Cerebellar cortex (tissue), 1 donor: ENCODE measurements at regions not wholly inside any gene's neighbourhood (a gene's known extent, or its start where the extent isn't known, plus 50 kb on each side); places are given as distances from the start of the nearest gene placed in this dataset.

Experiments used
- DNase-seq: peaks from one replicate; pipeline ENCODE4 v3.0.0-alpha.2; 2015; ENCODE audit warnings: low spot score

GRCh38 chr16:50955311-50955710 lies 195.8 kb downstream of the SALL1 start:
- no peak for DNase-seq

GRCh38 chr16:50954469-50954868 lies 196.6 kb downstream of the SALL1 start:
- DNase-seq, result no peak

DNA sequence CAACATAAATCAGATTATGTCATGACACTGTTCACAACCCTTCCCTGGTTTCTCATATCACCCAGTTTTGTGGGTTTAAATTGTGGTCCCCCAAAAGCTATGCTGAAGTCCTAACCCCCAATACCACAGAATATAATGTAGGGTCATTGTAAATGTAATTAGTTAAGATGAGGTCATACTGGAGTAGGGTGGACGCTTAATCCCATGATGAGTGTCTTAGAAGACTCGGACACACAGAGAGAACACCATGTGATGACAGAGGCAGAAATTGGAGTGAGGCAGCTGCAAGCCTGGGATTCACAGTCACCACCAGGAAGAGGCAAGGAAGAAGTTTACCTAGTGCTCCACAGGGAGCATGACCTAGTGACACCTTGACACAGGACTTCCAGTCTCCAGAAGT lies 197.8 kb downstream of the SALL1 start:
- DNase-seq, result no peak

GRCh38 chr16:50950955-50951354 lies 200.1 kb downstream of the SALL1 start:
- DNase-seq, result no peak

DNA sequence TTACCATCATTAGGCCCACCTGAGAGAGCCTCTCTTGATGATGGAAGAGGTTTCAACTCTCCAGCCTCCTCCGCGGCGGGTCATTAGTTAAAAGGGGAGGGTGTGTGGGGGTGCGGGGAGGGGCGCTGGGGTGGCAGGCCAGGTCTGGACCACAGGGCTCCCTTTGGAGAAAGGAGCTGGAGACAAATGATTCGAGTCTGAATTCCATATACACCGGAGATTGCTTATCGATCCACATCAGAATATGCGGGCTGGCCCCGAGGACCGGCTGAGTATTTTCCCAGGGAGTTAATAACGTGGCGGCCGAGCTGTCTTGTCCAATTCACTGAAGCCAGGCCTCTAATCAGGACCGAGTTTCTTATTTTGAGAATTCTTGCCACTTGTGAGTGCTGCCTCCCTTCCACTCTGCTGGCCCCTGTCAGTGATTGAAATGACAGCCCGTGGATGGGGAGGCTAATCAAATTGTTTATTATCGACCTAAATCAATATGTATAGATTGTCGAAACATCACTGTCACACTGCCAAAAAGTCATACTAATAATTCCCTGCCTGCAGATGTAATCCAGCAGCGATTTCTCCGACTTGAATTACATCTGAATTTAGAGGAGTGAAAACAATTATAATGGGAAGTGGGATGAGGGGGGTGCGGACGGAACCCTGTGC lies 202.7 kb downstream of the SALL1 start:
- DNase-seq, result no peak

- DNase-seq, result no peak
Observed at GRCh38 chr16:50947826-50948225, 203.2 kb downstream of the SALL1 start.

DNA sequence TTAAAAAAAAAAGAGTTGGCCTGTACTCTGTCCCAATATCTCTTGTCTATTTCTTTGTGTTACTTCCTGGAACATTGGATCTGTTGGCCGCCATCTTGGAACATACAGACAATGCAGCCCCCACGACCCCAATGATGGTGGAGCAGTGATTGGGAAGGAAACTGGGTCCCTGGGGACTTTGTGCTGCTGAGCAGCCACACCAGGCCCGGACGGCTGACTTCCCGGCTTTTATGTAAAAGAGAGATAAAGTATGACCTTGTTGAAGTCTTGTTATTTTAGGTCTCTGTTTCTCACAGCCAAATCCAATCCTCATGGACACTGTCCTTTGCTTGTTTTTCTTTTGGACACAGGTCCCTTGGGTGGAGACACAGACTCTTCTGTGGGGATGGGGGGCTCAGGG lies 204.5 kb downstream of the SALL1 start:
- no peak for DNase-seq

DNA sequence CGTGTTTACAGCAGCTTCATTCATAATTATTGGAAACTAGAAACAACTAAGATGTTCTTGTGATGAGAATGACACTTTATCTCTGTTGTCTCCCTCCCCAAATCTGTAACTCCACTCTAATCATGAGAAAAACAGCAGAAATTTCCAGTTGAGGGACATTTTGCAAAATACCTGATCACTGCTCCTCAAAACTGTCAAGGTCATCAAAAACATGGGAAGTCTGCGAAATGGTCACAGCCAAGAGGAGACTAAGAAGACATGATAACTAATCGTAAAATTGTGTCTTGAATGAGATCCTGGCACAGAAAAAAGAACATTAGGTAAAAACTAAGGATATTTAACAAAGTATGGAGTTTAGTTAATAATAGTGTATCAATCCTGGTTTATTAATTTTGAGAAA lies 204.2 kb downstream of the CYLD start:
- DNase-seq, result no peak

GRCh38 chr16:50945171-50945570 lies 203.3 kb downstream of the CYLD start:
- no peak for DNase-seq

DNA sequence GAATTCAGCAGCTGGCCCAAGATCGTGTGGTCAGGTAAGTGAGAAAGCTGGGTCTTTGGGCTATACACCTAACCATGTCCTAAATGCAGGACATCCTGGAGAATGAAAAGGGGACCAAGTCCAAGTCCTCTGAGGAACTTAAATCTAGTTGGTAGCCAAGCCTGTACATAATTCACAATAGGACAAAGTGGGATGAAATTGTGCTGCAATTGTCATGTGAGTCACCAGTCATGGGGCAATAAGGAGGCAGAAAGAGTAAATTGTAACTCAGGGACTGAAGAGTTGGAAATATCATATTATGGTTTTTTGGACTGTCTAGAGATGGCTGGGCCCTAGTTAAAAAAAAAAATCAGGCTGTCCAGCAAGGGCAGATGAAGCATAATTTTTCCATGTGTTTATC lies 202.6 kb downstream of the CYLD start:
- no peak for DNase-seq

DNA sequence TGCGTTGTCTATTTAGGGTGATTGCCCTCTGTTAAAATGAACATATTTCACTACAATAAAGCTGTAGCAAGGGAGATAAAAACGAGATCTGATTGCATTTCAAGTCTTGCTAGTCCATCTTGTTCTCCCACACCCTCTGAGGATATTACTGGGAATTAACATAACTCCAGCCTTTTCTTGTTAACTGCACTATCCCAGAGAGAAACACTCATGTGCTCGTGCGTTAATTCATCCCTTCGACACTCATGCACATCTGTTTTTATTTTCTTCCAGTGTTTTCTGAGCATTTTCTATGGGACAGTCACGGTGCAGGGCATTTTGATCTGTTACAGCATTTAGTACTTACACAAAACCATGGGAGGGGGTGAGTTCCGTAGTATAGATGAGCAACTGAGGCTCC lies 202.1 kb downstream of the CYLD start:
- DNase-seq, result no peak

DNA sequence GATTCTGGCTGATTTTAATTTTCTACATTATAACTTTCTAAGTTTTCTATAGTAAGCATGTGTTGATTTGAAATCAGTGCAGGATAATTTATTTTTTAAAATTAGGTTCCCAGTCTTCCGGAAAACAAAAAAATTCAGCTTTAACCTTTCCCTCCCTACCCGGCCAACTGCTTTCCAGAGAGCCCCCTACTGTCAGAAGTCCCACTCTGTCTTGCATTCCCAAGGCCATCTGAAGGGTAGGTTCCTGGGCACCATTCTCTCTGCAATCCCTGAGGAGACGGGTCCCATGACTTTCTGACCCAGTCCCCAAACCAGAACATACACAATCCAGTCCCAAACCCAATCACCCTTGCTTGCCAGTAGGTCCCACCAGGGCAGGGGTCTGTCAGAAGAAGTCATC lies 200.3 kb downstream of the CYLD start:
- DNase-seq, result no peak

DNA sequence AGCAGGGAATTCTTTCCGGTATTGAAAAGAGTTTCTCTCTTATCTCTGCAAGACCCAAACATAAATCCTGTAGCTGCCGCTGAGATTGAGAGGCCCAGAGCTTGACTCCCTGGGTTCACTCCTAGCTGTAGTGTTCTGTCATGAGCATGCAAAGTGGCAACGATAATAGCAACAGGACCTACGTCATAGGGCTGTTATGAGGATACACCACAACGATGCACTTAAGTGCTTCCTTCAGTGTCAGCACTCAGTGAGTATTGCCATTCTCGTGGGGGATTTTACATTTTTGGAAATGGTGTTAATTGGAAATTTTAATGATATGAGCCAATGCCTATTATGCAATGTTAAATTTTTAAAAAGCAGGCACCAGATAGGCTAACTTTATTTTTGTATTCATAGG lies 199.8 kb downstream of the CYLD start:
- DNase-seq, result no peak

- DNase-seq, result no peak
Observed at GRCh38 chr16:50940275-50940854, 198.5 kb downstream of the CYLD start.

- DNase-seq, result no peak
Observed at GRCh38 chr16:50939356-50939755, 197.5 kb downstream of the CYLD start.

GRCh38 chr16:50938932-50939331 lies 197.0 kb downstream of the CYLD start:
- no peak for DNase-seq

GRCh38 chr16:50933262-50933661 lies 191.4 kb downstream of the CYLD start:
- no peak for DNase-seq

GRCh38 chr16:50932348-50932935 lies 190.6 kb downstream of the CYLD start:
- DNase-seq, result no peak

GRCh38 chr16:50928065-50928464 lies 186.2 kb downstream of the CYLD start:
- DNase-seq, result no peak

DNA sequence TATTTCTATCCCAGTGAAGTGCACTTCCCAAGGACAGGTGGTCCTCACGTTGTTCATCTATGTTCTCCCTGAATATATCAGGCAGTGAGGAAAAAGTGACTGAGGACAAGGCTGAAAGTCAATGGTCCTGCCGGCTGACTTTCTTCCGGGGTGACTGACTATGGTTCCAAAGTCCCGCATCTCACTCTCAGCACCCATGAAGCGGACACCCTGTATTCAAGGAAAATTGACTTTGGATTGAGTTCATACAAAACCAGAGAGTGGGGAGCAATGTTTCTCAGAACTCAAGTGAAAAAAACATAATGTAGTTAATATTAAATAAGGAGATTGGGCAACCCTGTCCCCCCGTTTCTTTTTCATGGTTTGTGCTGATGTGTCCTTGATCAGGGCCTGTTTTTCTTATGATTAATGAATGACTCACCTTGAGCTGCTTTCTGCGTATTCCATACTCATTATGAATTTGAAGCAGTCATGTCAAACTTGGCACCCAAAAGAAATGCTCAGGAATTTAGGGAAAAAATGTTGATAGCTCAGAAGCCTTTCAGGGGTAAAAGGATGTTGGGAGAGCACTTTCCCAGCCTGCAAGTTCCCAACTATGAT lies 184.0 kb downstream of the CYLD start:
- no peak for DNase-seq

GRCh38 chr16:50924759-50925545 lies 183.1 kb downstream of the CYLD start:
- DNase-seq, result no peak

DNA sequence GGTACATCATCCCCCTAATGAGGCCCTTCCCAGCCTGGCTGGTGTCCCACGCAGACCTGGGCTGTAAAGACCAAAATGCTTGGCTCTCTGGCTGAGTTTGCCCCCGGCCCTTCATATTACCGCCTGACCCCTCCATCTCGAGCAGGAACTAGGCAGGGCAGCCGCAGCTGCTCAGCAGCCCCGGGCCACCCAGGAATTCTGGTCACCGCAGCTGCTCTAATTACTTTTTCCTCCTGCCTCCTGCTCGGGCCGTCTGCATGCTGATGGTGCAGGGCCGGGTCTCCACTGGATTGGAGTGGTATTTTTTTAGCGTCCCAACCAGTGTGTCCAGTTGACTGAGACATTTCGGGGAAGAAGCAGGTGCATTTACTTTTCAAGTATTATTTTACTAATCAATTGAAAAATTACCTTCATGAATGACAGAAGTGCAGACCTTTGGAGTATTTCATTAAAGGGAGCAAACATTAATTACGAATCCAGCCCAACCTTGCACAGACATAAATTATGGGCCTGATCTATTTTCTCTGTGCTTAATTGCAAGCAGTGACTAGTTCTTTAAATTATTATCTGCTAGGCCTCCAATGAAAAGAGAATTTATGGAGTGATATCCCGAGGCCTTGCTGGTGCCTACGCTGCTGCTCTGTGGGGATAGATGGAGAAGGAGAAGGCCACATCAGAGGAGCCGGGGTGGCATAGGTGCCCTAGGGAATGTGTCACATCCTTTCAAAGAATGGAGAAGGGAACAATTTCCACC lies 176.2 kb downstream of the CYLD start:
- no peak for DNase-seq
